Fibroblast of lung (primary cell): ENCODE measurements at regions not wholly inside any gene's neighbourhood (a gene's known extent, or its start where the extent isn't known, plus 50 kb on each side); places are given as distances from the start of the nearest gene placed in this dataset.

ENCODE experiments used
- DNase-seq, 2 donors: peaks; one replicate each; pipeline versions ENCODE4 v3.0.0 to v3.0.0-alpha.2; 2010; ENCODE audit warnings: low read depth in 2 of 2
- H2AFZ ChIP-seq: 2 replicates; pipeline ENCODE4 v1.5.1; 2012; ENCODE audit warnings: low read length, control low read depth, inconsistent platforms
- H3K27ac ChIP-seq: 2 replicates; pipeline ENCODE4 v1.5.1; 2011; ENCODE audit warnings: low read length, control low read depth; ENCODE audit not compliant: insufficient read depth
- H3K27me3 ChIP-seq: 2 replicates; pipeline ENCODE4 v1.5.1; 2011; ENCODE audit warnings: mild to moderate bottlenecking, low read length; ENCODE audit not compliant: control insufficient read depth, insufficient read depth
- H3K36me3 ChIP-seq: 2 replicates; pipeline ENCODE4 v1.5.1; 2011; ENCODE audit warnings: low read length; ENCODE audit not compliant: control insufficient read depth, insufficient read depth
- H3K4me1 ChIP-seq: 2 replicates; pipeline ENCODE4 v1.5.1; 2011; ENCODE audit warnings: low read length; ENCODE audit not compliant: control insufficient read depth, insufficient read depth; ENCODE audit errors: extremely low read depth
- H3K4me2 ChIP-seq: 2 replicates; pipeline ENCODE4 v1.5.1; 2011; ENCODE audit warnings: low read length, control low read depth; ENCODE audit not compliant: insufficient read depth; ENCODE audit errors: extremely low read depth
- H3K4me3 ChIP-seq, 4 experiments: fragments of 200-600 bp in 1 of 4; sonication (generic) in 1 of 4; replicated peaks in 1 of 4; 2 replicates each; pipeline ENCODE4 v1.5.1; 2011 to 2016; ENCODE audit warnings: low read length in 4 of 4, low read depth in 3 of 4, mild to moderate bottlenecking in 3 of 4, control low read depth in 2 of 4, inconsistent platforms in 1 of 4, mixed read lengths in 1 of 4; ENCODE audit not compliant: insufficient read depth in 1 of 4; ENCODE audit errors: control extremely low read depth in 1 of 4
- H3K79me2 ChIP-seq: 2 replicates; pipeline ENCODE4 v1.5.1; 2012; ENCODE audit warnings: mild to moderate bottlenecking, low read length, inconsistent platforms; ENCODE audit not compliant: control insufficient read depth, insufficient read depth
- H3K9ac ChIP-seq: 2 replicates; pipeline ENCODE4 v1.5.1; 2011; ENCODE audit warnings: mild to moderate bottlenecking, low read length, control low read depth; ENCODE audit not compliant: insufficient read depth
- H3K9me3 ChIP-seq: 2 replicates; pipeline ENCODE4 v1.5.1; 2012; ENCODE audit warnings: low read depth, low read length; ENCODE audit not compliant: control insufficient read depth, insufficient read depth
- H4K20me1 ChIP-seq: 2 replicates; pipeline ENCODE4 v1.5.1; 2011; ENCODE audit warnings: low read length; ENCODE audit not compliant: control insufficient read depth, insufficient read depth; ENCODE audit errors: extremely low read depth
- CTCF ChIP-seq, 2 donors: IDR thresholded peaks in 1 of 2; conservative IDR thresholded peaks in 1 of 2; 1 replicate in 1 of 2; 2 replicates in 1 of 2; pipeline ENCODE4 v1.5.1; 2011 to 2012; ENCODE audit warnings: low read length in 2 of 2, control low read depth in 1 of 2, inconsistent platforms in 1 of 2, low read depth in 1 of 2, mild to moderate bottlenecking in 1 of 2
- EZH2 ChIP-seq: IDR thresholded peaks from 2 replicates; pipeline ENCODE4 v1.5.1; 2012; ENCODE audit warnings: low read length, control low read depth, mild to moderate bottlenecking; ENCODE audit errors: missing control alignments

GRCh38 chr3:30945291-30945690 lies 50.8 kb upstream of the GADL1 start:
- no peak for TF ChIP-seq EZH2
- TF ChIP-seq CTCF (conservative IDR thresholded peaks at IDR 0.05 in 1 of 2, IDR thresholded peaks at IDR 0.05 in 1 of 2; ENCODE audit: low read depth in 1 of 2, low read length in 2 of 2): no peak
- Histone ChIP-seq H3K79me2 (no peaks in the 10 kb centered on the region), H3K4me2 (no peak overlapping the region), H2AFZ (no peak overlapping the region), H3K27me3 (no peaks in the 10 kb centered on the region), H3K36me3 (no peaks in the 10 kb centered on the region), H3K4me3 (no peak overlapping the region), H3K27ac (no peak overlapping the region), H3K9me3 (no peaks in the 10 kb centered on the region), H4K20me1 (no peaks in the 10 kb centered on the region), H3K4me1 (no peaks in the 10 kb centered on the region), H3K9ac (no peak overlapping the region)
- DNase-seq: no peak

GRCh38 chr3:30948426-30948825 lies 54.0 kb upstream of the GADL1 start:
- H3K36me3 ChIP-seq: no peaks in the 10 kb centered on the region
- no peak overlapping the region for H3K4me3 ChIP-seq
- no peaks in the 10 kb centered on the region for H3K4me1 ChIP-seq
- TF ChIP-seq CTCF (conservative IDR thresholded peaks at IDR 0.05 in 1 of 2, IDR thresholded peaks at IDR 0.05 in 1 of 2; ENCODE audit: low read depth in 1 of 2, low read length in 2 of 2) (no peak), EZH2 (no peak)
- DNase-seq: no peak
- no peaks in the 10 kb centered on the region for H3K27me3 ChIP-seq
- H3K9ac ChIP-seq: no peak overlapping the region
- H3K27ac ChIP-seq: no peak overlapping the region
- H3K4me2 ChIP-seq: no peak overlapping the region
- no peaks in the 10 kb centered on the region for H3K9me3 ChIP-seq
- no peaks in the 10 kb centered on the region for H3K79me2 ChIP-seq
- H2AFZ ChIP-seq: no peak overlapping the region
- no peaks in the 10 kb centered on the region for H4K20me1 ChIP-seq

- no peak overlapping the region for H3K27ac ChIP-seq
- no peaks in the 10 kb centered on the region for H3K9me3 ChIP-seq
- no peak overlapping the region for H3K4me2 ChIP-seq
- H3K27me3 ChIP-seq: no peaks in the 10 kb centered on the region
- H3K9ac ChIP-seq: no peak overlapping the region
- H3K4me3 ChIP-seq: no peak overlapping the region
- H3K4me1 ChIP-seq: no peaks in the 10 kb centered on the region
- H4K20me1 ChIP-seq: no peaks in the 10 kb centered on the region
- TF ChIP-seq EZH2 (no peak), CTCF (conservative IDR thresholded peaks at IDR 0.05 in 1 of 2, IDR thresholded peaks at IDR 0.05 in 1 of 2; ENCODE audit: low read depth in 1 of 2, low read length in 2 of 2) (no peak)
- H2AFZ ChIP-seq: no peak overlapping the region
- no peaks in the 10 kb centered on the region for H3K36me3 ChIP-seq
- DNase-seq: peak in 1 of 2 donors; percentile 53
- no peaks in the 10 kb centered on the region for H3K79me2 ChIP-seq
Observed at GRCh38 chr3:30951826-30952225, 57.4 kb upstream of the GADL1 start.
